Vagina (tissue), 2 donors: ENCODE measurements at regions not wholly inside any gene's neighbourhood (a gene's known extent, or its start where the extent isn't known, plus 50 kb on each side); places are given as distances from the start of the nearest gene placed in this dataset.

Experiments used
- DNase-seq, 2 donors: peaks; one replicate each; pipeline ENCODE4 v3.0.0-alpha.2; 2017; ENCODE audit errors: extremely low spot score in 2 of 2
- H3K27ac ChIP-seq: fragments of 200-600 bp; sonication (generic); one replicate; pipeline ENCODE4 v1.5.1; 2019
- H3K27me3 ChIP-seq: fragments of 200-600 bp; sonication (generic); one replicate; pipeline ENCODE4 v1.5.1; 2019
- H3K36me3 ChIP-seq, 2 donors: fragments of 200-600 bp; sonication (generic); one replicate each; pipeline ENCODE4 v1.5.1; 2017 to 2019
- H3K4me1 ChIP-seq: fragments of 200-600 bp; sonication (generic); one replicate; pipeline ENCODE4 v1.5.1; 2019
- H3K4me3 ChIP-seq, 2 donors: fragments of 200-600 bp; sonication (generic); 1 replicate in 1 of 2; 2 replicates in 1 of 2; pipeline ENCODE4 v1.5.1; 2016 to 2019
- H3K9me3 ChIP-seq: fragments of 200-600 bp; sonication (generic); one replicate; pipeline ENCODE4 v1.5.1; 2019
- CTCF ChIP-seq, 3 experiments: fragments of 450-650 bp in 2 of 3; fragments of 200-600 bp in 1 of 3; sonication (generic) in 1 of 3; IDR thresholded peaks; one replicate each; pipeline ENCODE4 v1.5.1; 2017 to 2019; ENCODE audit warnings: antibody characterized with exemption in 3 of 3, mild to moderate bottlenecking in 2 of 3, moderate library complexity in 2 of 3
- POLR2A ChIP-seq, 2 donors: fragments of 450-650 bp; IDR thresholded peaks; one replicate each; pipeline ENCODE4 v1.6.1; 2017; ENCODE audit warnings: antibody characterized with exemption in 2 of 2, mild to moderate bottlenecking in 2 of 2, moderate library complexity in 2 of 2
- POLR2AphosphoS5 ChIP-seq, 2 donors: sonication (generic); formaldehyde crosslinking; IDR thresholded peaks; one replicate each; pipeline ENCODE4 v1.9.0; 2017; ENCODE audit warnings: antibody characterized with exemption in 2 of 2, mild to moderate bottlenecking in 2 of 2, low read depth in 1 of 2; ENCODE audit not compliant: insufficient read depth in 1 of 2
- intact Hi-C: fragments of 100-400 bp; cut with DNase I; formaldehyde crosslinking; loops from one replicate; pipeline ENCODE4 v1.15.1; 2023

DNA sequence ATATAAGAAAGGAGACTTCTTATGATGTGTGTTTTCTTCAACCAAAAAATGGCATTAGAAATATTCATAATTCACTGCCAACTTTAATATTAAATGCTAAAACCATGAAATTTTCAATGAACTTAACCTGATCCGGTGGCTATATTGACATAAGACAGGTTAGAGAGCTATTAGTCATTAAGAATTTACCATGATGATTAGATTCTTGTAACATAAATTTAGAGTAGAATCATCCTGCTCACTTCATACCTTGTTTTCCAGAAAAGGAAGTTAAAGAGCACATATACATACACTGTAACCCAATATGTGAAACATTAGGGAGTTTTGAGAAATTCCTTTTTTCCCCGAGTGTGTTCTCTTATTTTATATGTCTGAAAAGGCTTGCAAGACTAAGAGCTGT is 430.3 kb upstream of the SEMA3A start:
- DNase-seq: no peak
- TF ChIP-seq POLR2AphosphoS5 (IDR thresholded peaks at IDR 0.05; ENCODE audit: insufficient read depth in 1 of 2, low read depth in 1 of 2) (no peak), CTCF (IDR thresholded peaks at IDR 0.05) (no peak), POLR2A (IDR thresholded peaks at IDR 0.05) (no peak)
- no peaks in the 10 kb centered on the region for H3K27me3 ChIP-seq
- intact Hi-C loops: no loop called here
- H3K9me3 ChIP-seq: no peaks in the 10 kb centered on the region
- H3K4me1 ChIP-seq: no peaks in the 10 kb centered on the region
- H3K36me3 ChIP-seq: no peaks in the 10 kb centered on the region
- H3K4me3 ChIP-seq: no peak overlapping the region
- H3K27ac ChIP-seq: no peak overlapping the region

DNA sequence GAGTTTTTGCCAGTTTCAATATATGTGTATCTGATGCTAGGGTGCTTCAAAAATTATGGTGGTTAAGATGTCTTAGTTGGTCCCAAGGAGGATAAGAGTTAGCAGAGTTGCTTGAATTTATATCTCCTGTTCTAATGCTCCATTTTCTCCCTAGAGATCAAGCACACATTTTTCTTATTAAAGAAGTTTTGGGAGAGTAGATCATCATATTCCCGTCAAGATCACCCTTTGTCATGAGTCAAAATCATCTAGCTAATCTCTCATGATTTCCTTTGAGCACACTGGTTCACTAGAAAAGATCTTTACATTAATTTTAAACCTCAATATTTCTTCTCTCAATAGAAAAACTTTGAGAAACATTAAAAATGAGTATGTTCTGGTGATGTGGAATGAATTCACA is 429.9 kb upstream of the SEMA3A start:
- no peaks in the 10 kb centered on the region for H3K4me1 ChIP-seq
- H3K36me3 ChIP-seq: no peaks in the 10 kb centered on the region
- H3K9me3 ChIP-seq: no peaks in the 10 kb centered on the region
- intact Hi-C loops: no loop called here
- no peak for DNase-seq
- TF ChIP-seq CTCF (IDR thresholded peaks at IDR 0.05): no peak
- H3K27me3 ChIP-seq: no peaks in the 10 kb centered on the region
- H3K4me3 ChIP-seq: no peak overlapping the region
- H3K27ac ChIP-seq: no peak overlapping the region

GRCh38 chr7:84617265-84618030 is 422.9 kb upstream of the SEMA3A start:
- TF ChIP-seq CTCF (IDR thresholded peaks at IDR 0.05) (no peak), POLR2A (IDR thresholded peaks at IDR 0.05) (no peak), POLR2AphosphoS5 (IDR thresholded peaks at IDR 0.05; ENCODE audit: insufficient read depth in 1 of 2, low read depth in 1 of 2) (no peak)
- Histone ChIP-seq H3K27ac (no peak overlapping the region), H3K9me3 (no peaks in the 10 kb centered on the region), H3K4me1 (no peaks in the 10 kb centered on the region), H3K36me3 (no peaks in the 10 kb centered on the region), H3K27me3 (no peaks in the 10 kb centered on the region), H3K4me3 (no peak overlapping the region)
- DNase-seq: no peak
- intact Hi-C loops: no loop called here

GRCh38 chr7:84614821-84615501 is 420.4 kb upstream of the SEMA3A start:
- Histone ChIP-seq H3K4me1 (no peaks in the 10 kb centered on the region), H3K36me3 (no peaks in the 10 kb centered on the region), H3K4me3 (no peak overlapping the region), H3K9me3 (no peaks in the 10 kb centered on the region), H3K27me3 (no peaks in the 10 kb centered on the region), H3K27ac (no peak overlapping the region)
- no peak for DNase-seq
- intact Hi-C loops: no loop called here
- TF ChIP-seq POLR2AphosphoS5 (IDR thresholded peaks at IDR 0.05; ENCODE audit: insufficient read depth in 1 of 2, low read depth in 1 of 2) (no peak), POLR2A (IDR thresholded peaks at IDR 0.05) (no peak), CTCF (IDR thresholded peaks at IDR 0.05) (no peak)

DNA sequence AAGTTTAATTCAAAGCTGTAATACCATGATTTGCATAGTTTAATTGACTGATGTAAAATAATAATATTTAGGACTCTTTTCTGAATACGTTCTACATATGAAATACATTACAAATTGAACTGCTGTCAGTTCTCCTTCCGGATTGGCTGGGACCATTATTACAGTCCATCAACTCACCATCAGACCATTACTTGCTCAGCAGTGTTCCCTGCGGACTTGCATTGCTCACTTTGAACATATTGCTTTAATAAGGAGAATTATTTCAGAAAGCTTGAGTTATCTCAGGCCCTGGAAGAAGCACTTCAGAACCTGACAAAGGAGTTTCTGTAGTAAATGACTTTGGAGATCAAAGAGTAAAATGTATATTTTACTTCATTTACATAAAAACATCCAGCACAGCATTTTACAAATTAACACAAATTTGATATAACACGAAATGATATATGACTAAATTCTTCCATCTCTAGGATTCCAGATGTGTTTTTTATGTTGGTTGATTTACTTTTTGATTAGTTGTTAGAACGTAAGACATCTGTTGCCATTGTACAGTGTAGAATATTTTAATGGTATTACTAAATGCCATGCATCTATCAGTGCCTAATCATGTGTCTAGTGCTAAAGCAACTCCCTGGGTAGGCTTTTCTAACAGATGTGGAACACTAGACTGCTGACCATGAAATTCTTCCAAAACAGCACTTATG is 418.5 kb upstream of the SEMA3A start:
- intact Hi-C loops: no loop called here
- DNase-seq: no peak
- Histone ChIP-seq H3K36me3 (no peaks in the 10 kb centered on the region), H3K4me3 (no peak overlapping the region), H3K4me1 (no peaks in the 10 kb centered on the region), H3K9me3 (no peaks in the 10 kb centered on the region), H3K27me3 (no peaks in the 10 kb centered on the region), H3K27ac (no peak overlapping the region)
- no peak for TF ChIP-seq POLR2AphosphoS5 (IDR thresholded peaks at IDR 0.05; ENCODE audit: insufficient read depth in 1 of 2, low read depth in 1 of 2)
- no peak for TF ChIP-seq CTCF (IDR thresholded peaks at IDR 0.05)
